ENCODE measurements at regions not wholly inside any gene's neighbourhood (a gene's known extent, or its start where the extent isn't known, plus 50 kb on each side); places are given as distances from the start of the nearest gene placed in this dataset.

GRCh38 chr3:17974206-17974841, 231.9 kb upstream of the TBC1D5 start:
- TF ChIP-seq CTCF (IDR thresholded peaks at IDR 0.05): no peak
- Mint-ChIP-seq H3K36me3 (ENCODE audit: low read depth) (no peaks in the 10 kb centered on the region), H3K27me3 (no peaks in the 10 kb centered on the region), H3K4me3 (no peak overlapping the region), H3K27ac (no peak overlapping the region), H3K9me3 (no peaks in the 10 kb centered on the region), H3K4me1 (ENCODE audit: low read depth) (no peaks in the 10 kb centered on the region)
- Histone ChIP-seq H3K4me3 (ENCODE audit: low read length) (no peak overlapping the region), H3K4me1 (ENCODE audit: insufficient read depth, low read length) (no peaks in the 10 kb centered on the region), H3K27ac (ENCODE audit: low read depth in 1 of 2, low read length in 2 of 2) (no peak overlapping the region), H3K27me3 (ENCODE audit: control insufficient read depth in 1 of 2, insufficient read depth in 2 of 2, low read length in 2 of 2) (no peaks in the 10 kb centered on the region), H3K9me3 (ENCODE audit: control insufficient read depth in 1 of 2, insufficient read depth in 1 of 2, low read length in 2 of 2) (no peaks in the 10 kb centered on the region), H3K36me3 (ENCODE audit: insufficient read depth, low read length) (no peaks in the 10 kb centered on the region)
- no peak for ATAC-seq (ENCODE audit: poor library complexity)
- no peak for DNase-seq
- ChIA-PET CTCF (no interaction called here), POLR2A (no interaction called here)
- intact Hi-C loops (cut with DNase I, micrococcal nuclease): no loop called here

GRCh38 chr3:17972959-17973906, 230.8 kb upstream of the TBC1D5 start:
- ATAC-seq (ENCODE audit: poor library complexity) (no peak), DNase-seq (no peak)
- no peak overlapping the region for H3K27ac Mint-ChIP-seq
- Histone ChIP-seq H3K27me3 (ENCODE audit: control insufficient read depth in 1 of 2, insufficient read depth in 2 of 2, low read length in 2 of 2) (peaks cover 0 to 3% of the 10 kb centered on the region in 2 experiments), H3K36me3 (ENCODE audit: insufficient read depth, low read length) (no peaks in the 10 kb centered on the region), H3K4me3 (ENCODE audit: low read length) (no peak overlapping the region), H3K4me1 (ENCODE audit: insufficient read depth, low read length) (no peaks in the 10 kb centered on the region), H3K27ac (ENCODE audit: low read depth in 1 of 2, low read length in 2 of 2) (no peak overlapping the region), H3K9me3 (ENCODE audit: control insufficient read depth in 1 of 2, insufficient read depth in 1 of 2, low read length in 2 of 2) (no peaks in the 10 kb centered on the region)
- H3K9me3 Mint-ChIP-seq: no peaks in the 10 kb centered on the region
- no peak overlapping the region for H3K4me3 Mint-ChIP-seq
- no peaks in the 10 kb centered on the region for H3K36me3 Mint-ChIP-seq (ENCODE audit: low read depth)
- no peak for TF ChIP-seq CTCF (IDR thresholded peaks at IDR 0.05)
- H3K27me3 Mint-ChIP-seq: no peaks in the 10 kb centered on the region
- H3K4me1 Mint-ChIP-seq (ENCODE audit: low read depth): no peaks in the 10 kb centered on the region
- intact Hi-C loops (cut with DNase I, micrococcal nuclease): no loop called here
- CTCF ChIA-PET: no interaction called here
- POLR2A ChIA-PET: no interaction called here

- Mint-ChIP-seq H3K4me3 (no peak overlapping the region), H3K27ac (no peak overlapping the region), H3K9me3 (no peaks in the 10 kb centered on the region), H3K4me1 (ENCODE audit: low read depth) (no peaks in the 10 kb centered on the region), H3K27me3 (no peaks in the 10 kb centered on the region), H3K36me3 (ENCODE audit: low read depth) (no peaks in the 10 kb centered on the region)
- Histone ChIP-seq H3K27me3 (ENCODE audit: control insufficient read depth in 1 of 2, insufficient read depth in 2 of 2, low read length in 2 of 2) (peaks cover 0 to 8% of the 10 kb centered on the region in 2 experiments), H3K9me3 (ENCODE audit: control insufficient read depth in 1 of 2, insufficient read depth in 1 of 2, low read length in 2 of 2) (no peaks in the 10 kb centered on the region), H3K4me3 (ENCODE audit: low read length) (no peak overlapping the region), H3K4me1 (ENCODE audit: insufficient read depth, low read length) (no peaks in the 10 kb centered on the region), H3K36me3 (ENCODE audit: insufficient read depth, low read length) (no peaks in the 10 kb centered on the region), H3K27ac (ENCODE audit: low read depth in 1 of 2, low read length in 2 of 2) (no peak overlapping the region)
- no peak for TF ChIP-seq CTCF (IDR thresholded peaks at IDR 0.05)
- no peak for ATAC-seq (ENCODE audit: poor library complexity)
- intact Hi-C loops (cut with DNase I, micrococcal nuclease): no loop called here
- POLR2A ChIA-PET: no interaction called here
- CTCF ChIA-PET: no interaction called here
- DNase-seq: no peak
Observed at GRCh38 chr3:17972476-17972875, 230.0 kb upstream of the TBC1D5 start.
